ENCODE measurements at regions not wholly inside any gene's neighbourhood (a gene's known extent, or its start where the extent isn't known, plus 50 kb on each side); places are given as distances from the start of the nearest gene placed in this dataset.
"Not testable (repeated sequence)": the region's sequence is repeated elsewhere in the genome, so short reads cannot be mapped to it uniquely, and the experiment has no call there.

GRCh38 chr16:13372421-13372820 is 471.0 kb downstream of the SHISA9 start:
- ChIA-PET POLR2A (no interaction called here), CTCF (no interaction called here)
- no peak for DNase-seq (ENCODE audit: extremely low spot score)
- TF ChIP-seq FOXM1 (IDR thresholded peaks at IDR 0.05; ENCODE audit: borderline replicate concordance), result no peak
- TF ChIP-seq L3MBTL2 (conservative IDR thresholded peaks at IDR 0.05), result no peak
- TF ChIP-seq BHLHE40 (IDR thresholded peaks at IDR 0.05; ENCODE audit: borderline replicate concordance), result no peak
- TF ChIP-seq FOXA1 (IDR thresholded peaks at IDR 0.05), result no peak
- no peak for TF ChIP-seq TARDBP (IDR thresholded peaks at IDR 0.05)
- TF ChIP-seq NFRKB (IDR thresholded peaks at IDR 0.05), result no peak
- TF ChIP-seq LEF1 (IDR thresholded peaks at IDR 0.05; ENCODE audit: borderline replicate concordance), result no peak
- TF ChIP-seq SUZ12 (IDR thresholded peaks at IDR 0.05), result no peak
- TF ChIP-seq ZNF384 (IDR thresholded peaks at IDR 0.05), result no peak
- no peak for TF ChIP-seq SP1 (IDR thresholded peaks at IDR 0.05)
- TF ChIP-seq PKNOX1 (IDR thresholded peaks at IDR 0.05), result no peak

GRCh38 chr16:13376174-13376573 is 474.8 kb downstream of the SHISA9 start:
- DNase-seq (ENCODE audit: extremely low spot score), result no peak
- TF ChIP-seq BHLHE40 (IDR thresholded peaks at IDR 0.05; ENCODE audit: borderline replicate concordance) (no peak), ELF4 (IDR thresholded peaks at IDR 0.05) (no peak), HDGF (IDR thresholded peaks at IDR 0.05; ENCODE audit: borderline replicate concordance) (no peak), CTBP1 (IDR thresholded peaks at IDR 0.05; ENCODE audit: borderline replicate concordance) (no peak), SUZ12 (IDR thresholded peaks at IDR 0.05) (no peak), NFRKB (IDR thresholded peaks at IDR 0.05) (no peak), FOXA1 (IDR thresholded peaks at IDR 0.05) (no peak), L3MBTL2 (conservative IDR thresholded peaks at IDR 0.05) (no peak), ZNF384 (IDR thresholded peaks at IDR 0.05) (no peak)
- ChIA-PET POLR2A (no interaction called here), CTCF (no interaction called here)

- ChIA-PET POLR2A (no interaction called here), CTCF (no interaction called here)
- TF ChIP-seq HDGF (IDR thresholded peaks at IDR 0.05; ENCODE audit: borderline replicate concordance), result no peak
- no peak for TF ChIP-seq SUZ12 (IDR thresholded peaks at IDR 0.05)
- no peak for TF ChIP-seq CTBP1 (IDR thresholded peaks at IDR 0.05; ENCODE audit: borderline replicate concordance)
- no peak for TF ChIP-seq L3MBTL2 (conservative IDR thresholded peaks at IDR 0.05)
- no peak for TF ChIP-seq LEF1 (IDR thresholded peaks at IDR 0.05; ENCODE audit: borderline replicate concordance)
- no peak for TF ChIP-seq ELF4 (IDR thresholded peaks at IDR 0.05)
- no peak for TF ChIP-seq SP1 (IDR thresholded peaks at IDR 0.05)
- no peak for TF ChIP-seq FOXM1 (IDR thresholded peaks at IDR 0.05; ENCODE audit: borderline replicate concordance)
- no peak for TF ChIP-seq FOXK2 (IDR thresholded peaks at IDR 0.05)
- no peak for TF ChIP-seq BHLHE40 (IDR thresholded peaks at IDR 0.05; ENCODE audit: borderline replicate concordance)
- no peak for TF ChIP-seq ARNT (IDR thresholded peaks at IDR 0.05)
- no peak for TF ChIP-seq ZNF384 (IDR thresholded peaks at IDR 0.05)
- TF ChIP-seq FOXA1 (IDR thresholded peaks at IDR 0.05), result no peak
- no peak for TF ChIP-seq NFRKB (IDR thresholded peaks at IDR 0.05)
- TF ChIP-seq PKNOX1 (IDR thresholded peaks at IDR 0.05), result no peak
- no peak for TF ChIP-seq TARDBP (IDR thresholded peaks at IDR 0.05)
- DNase-seq (ENCODE audit: extremely low spot score), result no peak
These were observed 475.7 kb downstream of the SHISA9 start for GRCh38 chr16:13377143-13377542.

- ChIA-PET CTCF (no interaction called here), POLR2A (no interaction called here)
- no peak for DNase-seq (ENCODE audit: extremely low spot score)
- no peak for TF ChIP-seq TARDBP (IDR thresholded peaks at IDR 0.05)
- no peak for TF ChIP-seq NFRKB (IDR thresholded peaks at IDR 0.05)
- no peak for TF ChIP-seq HDGF (IDR thresholded peaks at IDR 0.05; ENCODE audit: borderline replicate concordance)
- TF ChIP-seq ZNF384 (IDR thresholded peaks at IDR 0.05), result no peak
- TF ChIP-seq SP1 (IDR thresholded peaks at IDR 0.05), result no peak
- TF ChIP-seq ELF4 (IDR thresholded peaks at IDR 0.05), result no peak
- no peak for TF ChIP-seq LEF1 (IDR thresholded peaks at IDR 0.05; ENCODE audit: borderline replicate concordance)
These were observed 476.8 kb downstream of the SHISA9 start for GRCh38 chr16:13378151-13378550.

GRCh38 chr16:13379266-13379665 is 477.9 kb downstream of the SHISA9 start:
- no peak for TF ChIP-seq ELF4 (IDR thresholded peaks at IDR 0.05)
- TF ChIP-seq ZNF384 (IDR thresholded peaks at IDR 0.05), result no peak
- no peak for TF ChIP-seq SP1 (IDR thresholded peaks at IDR 0.05)
- TF ChIP-seq CTBP1 (IDR thresholded peaks at IDR 0.05; ENCODE audit: borderline replicate concordance), result no peak
- no peak for TF ChIP-seq HDGF (IDR thresholded peaks at IDR 0.05; ENCODE audit: borderline replicate concordance)
- no peak for TF ChIP-seq L3MBTL2 (conservative IDR thresholded peaks at IDR 0.05)
- TF ChIP-seq NFRKB (IDR thresholded peaks at IDR 0.05), result no peak
- no peak for TF ChIP-seq PKNOX1 (IDR thresholded peaks at IDR 0.05)
- TF ChIP-seq LEF1 (IDR thresholded peaks at IDR 0.05; ENCODE audit: borderline replicate concordance), result no peak
- TF ChIP-seq FOXK2 (IDR thresholded peaks at IDR 0.05), result no peak
- TF ChIP-seq SUZ12 (IDR thresholded peaks at IDR 0.05), result no peak
- no peak for TF ChIP-seq FOXA1 (IDR thresholded peaks at IDR 0.05)
- no peak for TF ChIP-seq ARNT (IDR thresholded peaks at IDR 0.05)
- TF ChIP-seq FOXM1 (IDR thresholded peaks at IDR 0.05; ENCODE audit: borderline replicate concordance), result no peak
- CTCF ChIA-PET, result no interaction called here
- no peak for DNase-seq (ENCODE audit: extremely low spot score)
- POLR2A ChIA-PET, result no interaction called here

- POLR2A ChIA-PET; CTCF ChIA-PET; DNase-seq (ENCODE audit: extremely low spot score): not testable (repeated sequence)
These were observed 484.0 kb downstream of the SHISA9 start for GRCh38 chr16:13385156-13386040.

Measured in HEK293T (cell line).